ENCODE measurements at regions not wholly inside any gene's neighbourhood (a gene's known extent, or its start where the extent isn't known, plus 50 kb on each side); places are given as distances from the start of the nearest gene placed in this dataset.

DNA sequence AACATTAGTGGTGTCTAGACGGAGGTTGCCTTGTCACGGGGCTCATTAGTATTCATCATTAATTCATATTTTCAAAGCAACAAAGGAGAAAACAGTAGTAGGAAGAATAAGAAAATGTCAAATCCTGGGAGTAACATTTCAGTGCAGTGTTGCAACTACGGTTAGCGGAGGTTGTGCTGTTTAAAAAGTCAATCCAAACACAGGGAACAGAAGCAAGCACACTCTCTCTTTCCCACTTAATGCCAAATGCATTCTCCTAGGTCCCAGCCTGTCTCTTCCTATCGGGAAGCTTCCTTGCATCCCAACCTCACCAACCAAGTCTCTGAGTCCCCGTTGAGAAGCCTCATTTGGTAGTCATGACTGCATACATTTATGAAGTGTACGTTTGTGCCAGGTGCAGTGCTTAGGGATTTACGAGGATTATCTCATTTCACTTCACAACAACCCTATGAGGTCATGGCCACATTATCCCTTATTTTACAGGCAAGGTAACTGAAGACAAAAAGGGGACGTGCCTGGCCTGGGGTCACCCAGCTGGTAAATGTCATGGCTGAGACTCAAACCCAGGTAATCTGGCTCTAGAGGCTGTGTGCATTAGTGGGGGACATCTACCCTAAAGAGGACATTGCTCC is 283.6 kb upstream of the SALL1 start:
- Histone ChIP-seq H3K4me1 (ENCODE audit: control insufficient read depth in 1 of 2, low read depth in 2 of 2) (no peaks in the 10 kb centered on the region), H3K9me3 (no peaks in the 10 kb centered on the region), H3K4me3 (no peak overlapping the region), H3K36me3 (no peaks in the 10 kb centered on the region), H3K27ac (no peak overlapping the region), H3K27me3 (replicated peaks; ENCODE audit: insufficient read depth) (no peaks in the 10 kb centered on the region)
- TF ChIP-seq, protein P1, sequence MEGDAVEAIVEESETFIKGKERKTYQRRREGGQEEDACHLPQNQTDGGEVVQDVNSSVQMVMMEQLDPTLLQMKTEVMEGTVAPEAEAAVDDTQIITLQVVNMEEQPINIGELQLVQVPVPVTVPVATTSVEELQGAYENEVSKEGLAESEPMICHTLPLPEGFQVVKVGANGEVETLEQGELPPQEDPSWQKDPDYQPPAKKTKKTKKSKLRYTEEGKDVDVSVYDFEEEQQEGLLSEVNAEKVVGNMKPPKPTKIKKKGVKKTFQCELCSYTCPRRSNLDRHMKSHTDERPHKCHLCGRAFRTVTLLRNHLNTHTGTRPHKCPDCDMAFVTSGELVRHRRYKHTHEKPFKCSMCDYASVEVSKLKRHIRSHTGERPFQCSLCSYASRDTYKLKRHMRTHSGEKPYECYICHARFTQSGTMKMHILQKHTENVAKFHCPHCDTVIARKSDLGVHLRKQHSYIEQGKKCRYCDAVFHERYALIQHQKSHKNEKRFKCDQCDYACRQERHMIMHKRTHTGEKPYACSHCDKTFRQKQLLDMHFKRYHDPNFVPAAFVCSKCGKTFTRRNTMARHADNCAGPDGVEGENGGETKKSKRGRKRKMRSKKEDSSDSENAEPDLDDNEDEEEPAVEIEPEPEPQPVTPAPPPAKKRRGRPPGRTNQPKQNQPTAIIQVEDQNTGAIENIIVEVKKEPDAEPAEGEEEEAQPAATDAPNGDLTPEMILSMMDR (IDR thresholded peaks at IDR 0.05) = no peak
- DNase-seq (ENCODE audit: low spot score) = no peak
- no peak for ATAC-seq (ENCODE audit: insufficient number of reproducible peaks, low FRiP score, low read depth)

DNA sequence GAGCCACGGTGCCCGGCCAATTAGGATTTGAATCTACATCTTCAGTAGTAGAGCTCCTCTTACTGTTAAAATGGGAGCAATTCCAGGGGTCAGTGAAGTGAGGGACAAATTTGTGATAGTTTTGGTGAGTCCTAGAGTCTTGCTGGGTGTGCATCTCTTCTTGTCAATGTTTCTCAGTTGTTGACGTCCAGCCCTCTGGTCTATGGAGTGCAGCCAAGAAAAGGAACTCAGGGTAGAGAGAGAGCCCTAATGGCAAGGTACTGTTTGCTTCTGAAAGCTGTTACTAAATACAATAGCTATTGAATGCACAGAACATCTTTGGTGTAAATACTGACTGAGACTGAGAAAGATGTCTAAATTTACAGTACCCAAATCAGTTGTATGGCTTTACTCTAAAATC is 282.5 kb upstream of the SALL1 start:
- TF ChIP-seq, protein P1 (IDR thresholded peaks at IDR 0.05) = no peak
- ATAC-seq (ENCODE audit: insufficient number of reproducible peaks, low FRiP score, low read depth) = no peak
- Histone ChIP-seq H3K27ac (no peak overlapping the region), H3K36me3 (no peaks in the 10 kb centered on the region), H3K4me1 (ENCODE audit: control insufficient read depth in 1 of 2, low read depth in 2 of 2) (no peaks in the 10 kb centered on the region), H3K9me3 (no peaks in the 10 kb centered on the region), H3K4me3 (no peak overlapping the region), H3K27me3 (replicated peaks; ENCODE audit: insufficient read depth) (no peaks in the 10 kb centered on the region)
- DNase-seq (ENCODE audit: low spot score) = no peak

DNA sequence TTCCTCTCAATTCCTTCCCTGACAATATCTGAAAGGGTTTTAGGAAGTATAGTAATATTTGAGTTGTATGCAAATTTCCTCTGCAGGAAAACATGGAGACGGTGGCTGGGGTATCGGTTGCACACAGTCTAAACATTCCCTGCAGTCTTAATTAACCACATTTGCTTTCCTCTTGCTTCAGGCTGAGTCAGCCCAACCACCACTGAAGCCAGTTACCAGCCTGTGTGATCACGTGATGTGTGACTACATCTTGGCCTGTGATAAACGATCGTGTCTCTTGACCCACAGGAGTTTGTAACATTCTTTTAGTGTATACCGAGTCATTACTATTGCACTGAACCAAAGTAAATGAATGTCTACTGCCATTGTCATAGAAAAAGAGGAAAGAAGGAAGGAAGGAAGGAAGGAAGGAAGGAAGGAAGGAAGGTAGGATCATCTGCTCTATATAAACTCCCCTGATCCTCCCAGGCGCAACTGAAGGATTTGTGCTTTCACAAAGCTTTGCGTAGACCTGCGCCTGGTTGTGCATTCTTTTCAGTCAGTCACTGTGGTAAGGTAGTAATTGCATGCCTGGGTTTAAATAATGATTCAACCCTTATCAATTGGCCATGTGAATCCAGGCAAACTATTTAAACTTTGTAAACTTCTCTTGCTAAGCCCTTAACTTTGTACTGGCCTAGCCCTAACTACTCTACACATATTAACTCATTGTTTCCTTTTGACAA is 280.6 kb upstream of the SALL1 start:
- DNase-seq (ENCODE audit: low spot score) = no peak
- ATAC-seq (ENCODE audit: insufficient number of reproducible peaks, low FRiP score, low read depth) = no peak
- no peak overlapping the region for H3K27ac ChIP-seq
- no peaks in the 10 kb centered on the region for H3K36me3 ChIP-seq
- H3K27me3 ChIP-seq (replicated peaks; ENCODE audit: insufficient read depth) = no peaks in the 10 kb centered on the region
- H3K4me1 ChIP-seq (ENCODE audit: control insufficient read depth in 1 of 2, low read depth in 2 of 2) = no peaks in the 10 kb centered on the region
- no peak overlapping the region for H3K4me3 ChIP-seq
- TF ChIP-seq, protein P1 (IDR thresholded peaks at IDR 0.05) = no peak
- H3K9me3 ChIP-seq = no peaks in the 10 kb centered on the region

DNA sequence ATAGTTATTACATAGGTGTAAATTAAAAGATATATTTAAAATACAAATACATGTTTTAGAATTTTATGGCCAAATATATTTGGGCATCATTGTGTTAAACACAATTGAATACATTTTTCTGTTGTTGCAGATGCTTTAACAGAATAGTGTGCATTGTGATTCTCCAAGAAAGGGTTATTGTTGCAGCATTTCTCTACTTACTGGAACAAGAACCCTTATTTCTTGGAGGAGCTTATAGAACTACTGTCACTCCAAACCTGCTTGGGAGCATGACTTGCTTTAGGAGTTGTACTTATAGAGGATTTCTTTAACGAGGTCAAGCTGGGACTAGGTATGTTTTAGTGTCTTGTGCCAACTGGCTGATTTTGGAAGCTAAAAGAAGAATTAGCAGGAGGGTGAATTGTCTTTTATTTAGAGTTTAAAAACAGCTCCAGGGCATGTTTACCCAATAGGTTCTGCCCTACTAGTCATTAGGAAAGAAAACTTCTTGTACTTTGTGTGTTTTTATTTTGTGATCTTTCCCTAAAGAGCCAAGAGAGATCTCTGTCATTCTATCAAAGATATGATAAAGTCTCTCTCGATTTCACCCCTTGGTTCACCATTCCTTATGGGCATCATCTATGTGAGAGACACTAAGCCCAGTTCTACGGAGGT is 279.8 kb upstream of the SALL1 start:
- H3K9me3 ChIP-seq = no peaks in the 10 kb centered on the region
- H3K27ac ChIP-seq = no peak overlapping the region
- DNase-seq (ENCODE audit: low spot score) = no peak
- H3K36me3 ChIP-seq = no peaks in the 10 kb centered on the region
- H3K4me3 ChIP-seq = no peak overlapping the region
- ATAC-seq (ENCODE audit: insufficient number of reproducible peaks, low FRiP score, low read depth) = no peak
- no peaks in the 10 kb centered on the region for H3K27me3 ChIP-seq (replicated peaks; ENCODE audit: insufficient read depth)
- H3K4me1 ChIP-seq (ENCODE audit: control insufficient read depth in 1 of 2, low read depth in 2 of 2) = no peaks in the 10 kb centered on the region
- TF ChIP-seq, protein P1 (IDR thresholded peaks at IDR 0.05) = no peak

DNA sequence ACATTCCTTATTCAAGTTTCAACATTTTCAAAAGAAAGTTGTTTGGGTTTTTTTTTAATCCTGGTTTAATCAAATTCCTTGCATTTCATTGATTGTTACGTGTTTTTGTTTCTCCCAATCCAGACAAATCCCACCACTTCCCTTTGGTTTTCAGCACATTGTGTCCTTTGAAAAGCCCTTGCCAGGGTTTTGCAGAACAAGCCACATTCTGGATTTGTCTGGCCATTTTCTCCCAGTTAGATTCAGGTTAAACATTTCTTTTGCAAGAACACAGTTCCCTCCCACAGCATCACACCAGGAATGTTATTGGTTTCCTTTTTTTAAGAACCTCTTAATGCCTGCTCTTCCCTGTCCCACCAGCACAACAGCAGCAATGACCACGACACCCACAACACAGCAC is 278.0 kb upstream of the SALL1 start:
- ATAC-seq (ENCODE audit: insufficient number of reproducible peaks, low FRiP score, low read depth) = no peak
- Histone ChIP-seq H3K4me3 (no peak overlapping the region), H3K36me3 (no peaks in the 10 kb centered on the region), H3K27me3 (replicated peaks; ENCODE audit: insufficient read depth) (no peaks in the 10 kb centered on the region), H3K9me3 (no peaks in the 10 kb centered on the region), H3K4me1 (ENCODE audit: control insufficient read depth in 1 of 2, low read depth in 2 of 2) (no peaks in the 10 kb centered on the region), H3K27ac (no peak overlapping the region)
- TF ChIP-seq, protein P1 (IDR thresholded peaks at IDR 0.05) = no peak
- DNase-seq (ENCODE audit: low spot score) = no peak

All from thoracic aorta (tissue), 2 donors.